HG03135 (cell line): ENCODE measurements at regions not wholly inside any gene's neighbourhood (a gene's known extent, or its start where the extent isn't known, plus 50 kb on each side); places are given as distances from the start of the nearest gene placed in this dataset.

Source experiments
- ATAC-seq: cut with Tn5 transposase; IDR thresholded peaks from one replicate; pipeline ENCODE4 v1.9.1; 2021; ENCODE audit warnings: mild to moderate bottlenecking, moderate library complexity; ENCODE audit not compliant: unreplicated experiment

- no peak for ATAC-seq
Measured at GRCh38 chr11:91967026-91967690, 257.5 kb upstream of the FAT3 start.

- no peak for ATAC-seq
Measured at GRCh38 chr11:91966368-91966767, 258.2 kb upstream of the FAT3 start.

DNA sequence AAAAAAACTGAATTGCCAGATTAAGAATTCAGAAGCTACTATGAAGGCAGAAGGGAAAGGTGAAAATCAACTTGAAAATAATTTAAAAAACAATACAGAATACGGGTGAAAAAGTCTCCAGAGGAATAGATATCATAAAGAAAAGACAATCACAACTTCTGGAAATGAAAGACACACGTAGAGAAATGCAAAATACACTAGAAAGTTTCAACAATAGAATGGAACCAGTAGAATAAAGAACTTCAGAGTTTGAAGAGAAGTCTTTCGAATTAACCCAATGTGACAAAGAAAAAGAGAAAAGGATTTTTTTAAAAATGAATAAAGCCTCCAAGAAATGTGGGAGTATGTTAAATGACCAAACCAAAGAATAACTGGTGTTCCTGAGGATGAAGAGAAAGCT, 263.8 kb upstream of the FAT3 start:
- ATAC-seq: no peak

DNA sequence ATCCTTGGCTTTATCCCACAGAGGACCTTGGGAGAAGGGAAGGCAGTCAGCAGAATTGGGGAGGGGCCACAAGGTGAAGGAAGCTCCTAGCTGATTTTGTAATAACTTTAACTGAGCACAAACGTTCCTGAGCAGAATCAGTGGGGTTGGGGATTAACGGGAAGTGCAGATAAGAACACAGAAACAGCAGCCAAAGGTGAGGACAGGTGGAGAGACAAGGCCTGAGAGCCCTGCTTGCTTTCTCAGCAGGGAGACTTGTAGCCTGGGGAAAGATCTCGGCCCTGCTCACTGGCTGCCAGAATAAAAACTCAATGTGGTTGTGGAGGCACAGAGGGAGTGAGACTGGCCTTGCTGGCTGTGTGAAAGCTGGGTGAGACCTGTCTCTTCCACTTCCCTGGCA, 265.2 kb upstream of the FAT3 start:
- ATAC-seq: no peak

- no peak for ATAC-seq
Measured at GRCh38 chr11:91956711-91957110, 267.9 kb upstream of the FAT3 start.

GRCh38 chr11:91955206-91955605, 269.4 kb upstream of the FAT3 start:
- no peak for ATAC-seq

GRCh38 chr11:91952056-91952455, 272.6 kb upstream of the FAT3 start:
- ATAC-seq: no peak

GRCh38 chr11:91947215-91947820, 277.3 kb upstream of the FAT3 start:
- ATAC-seq: no peak

DNA sequence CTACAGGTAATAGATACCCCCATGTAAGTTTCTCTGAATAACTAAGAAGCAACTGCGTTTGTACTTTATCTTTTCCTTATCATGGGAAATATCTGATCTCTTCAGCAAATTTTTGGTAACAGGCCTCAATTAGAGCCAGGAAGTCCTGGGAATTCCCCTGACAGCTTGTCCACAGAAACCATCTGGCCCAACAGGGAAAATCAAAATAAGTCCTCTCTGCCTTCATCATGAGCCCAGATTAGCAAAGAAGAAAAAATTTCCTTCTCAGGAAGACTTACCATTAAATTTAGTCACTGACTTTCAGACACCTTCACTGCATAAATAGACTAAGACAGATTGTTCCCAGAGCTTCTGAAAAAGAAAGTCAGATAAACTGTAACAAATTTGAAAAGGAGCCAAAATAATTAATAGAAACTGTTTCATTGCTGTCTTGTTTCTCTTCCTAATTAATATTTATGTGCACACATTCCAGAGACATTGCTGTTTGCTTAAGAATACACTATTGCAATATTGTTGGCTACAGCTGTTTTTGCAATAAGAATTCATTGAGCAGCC, 278.1 kb upstream of the FAT3 start:
- ATAC-seq: no peak

DNA sequence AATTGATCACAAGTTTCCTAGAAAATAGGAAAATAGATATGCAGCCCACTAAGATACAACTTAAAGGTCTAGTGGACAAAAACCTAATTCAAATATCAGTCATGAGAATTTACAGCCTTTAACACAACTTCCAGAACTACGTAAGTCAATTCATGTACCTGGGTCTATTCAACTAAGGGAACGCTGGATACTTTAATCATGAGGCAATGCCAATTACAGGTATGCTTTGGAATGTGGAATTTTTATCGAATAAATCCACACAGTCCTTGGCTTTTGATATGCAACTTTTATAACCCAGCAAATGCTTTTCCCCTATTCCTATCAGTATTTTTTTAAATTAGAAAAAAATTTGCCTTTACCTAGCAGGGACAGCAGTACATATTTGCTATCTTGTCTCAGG, 289.5 kb upstream of the FAT3 start:
- no peak for ATAC-seq

DNA sequence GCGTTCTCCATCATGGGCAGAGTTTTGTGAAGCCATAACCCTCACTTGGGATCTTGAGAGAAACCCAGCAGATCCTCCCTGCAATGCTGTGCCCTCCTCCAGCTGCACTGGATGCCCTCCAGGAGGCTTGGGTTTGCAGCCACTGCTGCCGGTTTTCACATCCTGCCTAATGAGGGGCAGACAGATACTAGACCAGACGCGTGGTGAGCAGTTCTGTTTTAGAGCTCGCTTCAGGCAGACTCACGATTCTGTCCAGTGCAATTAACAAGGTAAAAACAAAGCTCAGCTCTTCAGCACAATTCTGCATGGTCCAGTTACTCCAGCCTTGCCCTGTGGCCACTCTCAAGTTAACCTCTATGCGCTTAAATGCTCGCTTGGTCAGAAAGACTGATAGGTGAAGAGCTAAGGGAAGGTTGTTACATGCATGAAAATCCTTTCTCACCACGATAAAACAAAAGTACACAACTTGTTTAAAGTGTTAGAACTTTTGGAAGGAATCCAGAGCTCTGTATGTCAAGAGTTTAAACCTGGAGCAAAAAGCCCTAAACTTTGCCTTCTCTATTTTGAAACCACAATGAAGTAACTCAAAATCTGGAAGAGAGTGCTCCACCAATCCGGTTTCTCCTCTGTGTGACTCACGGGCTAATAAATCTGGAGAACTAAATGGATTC, 292.3 kb upstream of the FAT3 start:
- no peak for ATAC-seq

GRCh38 chr11:91927448-91927847, 297.2 kb upstream of the FAT3 start:
- ATAC-seq: no peak

- ATAC-seq: no peak
Measured at GRCh38 chr11:91926965-91927364, 297.7 kb upstream of the FAT3 start.

- ATAC-seq: no peak
Measured at GRCh38 chr11:91922846-91923245, 301.8 kb upstream of the FAT3 start.

GRCh38 chr11:91921974-91922373, 302.6 kb upstream of the FAT3 start:
- no peak for ATAC-seq

DNA sequence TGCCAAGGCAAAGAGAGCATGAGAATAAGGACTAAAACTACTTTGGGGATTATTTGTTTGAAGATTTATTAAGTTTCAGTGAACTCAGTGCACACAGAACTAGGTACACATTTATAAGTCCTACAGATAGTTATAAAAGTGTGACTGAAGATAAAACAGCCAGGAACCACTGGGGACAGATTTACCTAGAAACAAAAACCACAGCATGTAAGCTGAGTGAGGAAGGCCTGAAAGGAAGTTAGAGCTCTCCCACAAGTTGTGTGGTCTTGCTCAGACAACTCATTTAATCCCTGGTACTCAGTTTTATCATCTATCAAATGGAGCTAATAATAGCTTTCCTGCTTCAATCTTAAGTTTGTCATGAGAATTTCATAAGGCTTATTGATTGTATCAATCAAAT, 311.2 kb upstream of the FAT3 start:
- ATAC-seq: no peak

DNA sequence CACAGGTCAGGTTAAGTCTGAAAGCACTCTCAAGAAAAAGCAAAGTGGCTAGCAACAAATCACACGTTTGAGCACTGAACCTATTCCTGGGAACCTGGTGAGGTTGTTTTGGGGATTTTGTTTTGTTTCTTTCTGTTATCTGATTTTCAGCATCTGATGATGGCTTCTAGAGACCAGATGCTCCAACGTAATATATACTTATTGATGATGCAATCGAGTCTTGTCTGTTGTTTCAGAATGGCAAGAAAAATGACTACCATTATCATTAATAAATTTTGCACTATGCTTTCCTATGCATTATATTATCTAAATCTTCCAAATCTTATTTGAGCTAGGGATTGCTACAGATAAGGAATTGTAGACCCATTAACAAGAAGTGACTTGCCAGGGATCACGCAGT, 312.3 kb upstream of the FAT3 start:
- no peak for ATAC-seq

DNA sequence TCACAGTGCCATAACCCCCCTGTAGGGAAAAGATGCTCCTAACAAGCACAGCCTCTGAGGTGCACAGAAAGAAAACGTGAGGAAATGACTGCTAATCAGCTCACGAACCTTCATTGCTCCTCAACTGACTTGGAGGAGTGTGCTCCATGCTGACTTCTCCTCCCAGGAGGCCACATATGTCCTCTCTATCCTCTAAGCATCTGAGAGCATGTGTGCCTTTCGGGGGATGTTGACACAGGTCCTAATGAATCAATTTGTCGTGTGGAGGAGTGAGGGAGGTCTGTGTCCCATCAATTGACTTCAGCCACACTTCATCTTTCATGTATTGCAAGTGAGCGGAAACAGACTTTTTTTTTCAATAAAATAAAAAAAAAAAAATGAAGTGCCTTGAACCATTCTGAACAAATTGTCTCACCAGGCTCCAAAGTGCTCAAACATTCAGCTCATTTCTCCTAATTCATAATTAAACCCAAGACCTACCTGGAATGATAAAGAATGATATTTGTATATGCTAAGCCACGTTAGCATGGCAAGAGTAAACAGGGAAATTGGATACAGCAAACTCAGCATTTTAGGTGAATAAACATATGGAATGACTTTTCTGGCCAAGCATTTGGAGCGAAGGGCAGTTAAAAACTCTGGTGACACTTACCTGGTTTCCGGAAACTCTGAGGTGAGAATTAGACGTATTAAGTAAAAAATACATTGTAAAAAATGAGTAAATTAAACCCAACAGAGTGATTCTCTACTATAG, 317.6 kb upstream of the FAT3 start:
- ATAC-seq: no peak

GRCh38 chr11:91904792-91905785, 319.5 kb upstream of the FAT3 start:
- no peak for ATAC-seq

DNA sequence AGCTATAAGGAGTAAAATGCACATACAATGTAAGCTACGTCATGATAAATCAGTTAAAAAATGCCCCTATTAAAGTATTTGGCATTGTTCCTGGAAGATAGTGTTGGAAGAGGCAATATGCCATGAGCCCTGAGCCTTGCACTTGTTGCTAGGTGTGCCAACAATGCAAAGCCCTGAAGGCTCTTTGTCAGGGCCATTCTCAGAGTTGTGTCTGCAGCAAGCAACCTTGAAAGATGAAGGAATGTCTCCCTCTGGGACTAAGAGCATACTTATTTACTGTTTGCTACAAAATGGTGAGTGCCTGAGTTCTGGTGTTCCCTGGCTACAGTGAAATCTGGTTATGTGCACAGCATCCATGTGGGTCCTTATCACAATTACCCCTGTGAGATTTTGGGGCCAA, 322.3 kb upstream of the FAT3 start:
- no peak for ATAC-seq
